ENCODE measurements at regions not wholly inside any gene's neighbourhood (a gene's known extent, or its start where the extent isn't known, plus 50 kb on each side); places are given as distances from the start of the nearest gene placed in this dataset.

DNA sequence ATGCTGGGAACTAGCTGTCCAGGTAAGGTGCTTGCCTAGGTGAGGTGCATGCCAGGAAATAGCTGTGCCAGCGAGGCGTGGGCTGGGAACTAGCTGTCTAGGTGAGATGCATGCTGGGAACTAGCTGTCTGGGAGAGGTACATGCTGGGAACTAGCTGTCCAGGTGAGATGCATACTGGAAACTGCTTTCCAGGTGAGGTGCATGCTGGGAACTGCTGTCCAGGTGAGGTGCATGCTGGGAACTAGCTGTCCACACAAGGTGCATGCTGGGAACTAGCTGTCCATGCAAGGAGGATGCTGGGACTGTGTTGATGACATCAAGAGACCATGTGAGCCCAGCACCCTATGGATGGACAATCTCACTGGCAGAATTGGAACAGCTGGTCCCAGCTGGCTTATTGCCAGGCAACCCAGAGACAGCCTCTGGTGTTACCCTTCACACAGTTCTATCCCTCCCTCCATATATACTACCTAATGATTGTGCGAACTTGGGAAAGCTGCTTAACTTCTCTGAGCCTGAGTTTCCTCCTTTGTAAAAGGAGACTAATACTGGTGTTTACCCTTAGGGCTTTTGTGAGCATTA, 479.9 kb upstream of the RBFOX1 start (continued):
- TF ChIP-seq, protein P1, sequence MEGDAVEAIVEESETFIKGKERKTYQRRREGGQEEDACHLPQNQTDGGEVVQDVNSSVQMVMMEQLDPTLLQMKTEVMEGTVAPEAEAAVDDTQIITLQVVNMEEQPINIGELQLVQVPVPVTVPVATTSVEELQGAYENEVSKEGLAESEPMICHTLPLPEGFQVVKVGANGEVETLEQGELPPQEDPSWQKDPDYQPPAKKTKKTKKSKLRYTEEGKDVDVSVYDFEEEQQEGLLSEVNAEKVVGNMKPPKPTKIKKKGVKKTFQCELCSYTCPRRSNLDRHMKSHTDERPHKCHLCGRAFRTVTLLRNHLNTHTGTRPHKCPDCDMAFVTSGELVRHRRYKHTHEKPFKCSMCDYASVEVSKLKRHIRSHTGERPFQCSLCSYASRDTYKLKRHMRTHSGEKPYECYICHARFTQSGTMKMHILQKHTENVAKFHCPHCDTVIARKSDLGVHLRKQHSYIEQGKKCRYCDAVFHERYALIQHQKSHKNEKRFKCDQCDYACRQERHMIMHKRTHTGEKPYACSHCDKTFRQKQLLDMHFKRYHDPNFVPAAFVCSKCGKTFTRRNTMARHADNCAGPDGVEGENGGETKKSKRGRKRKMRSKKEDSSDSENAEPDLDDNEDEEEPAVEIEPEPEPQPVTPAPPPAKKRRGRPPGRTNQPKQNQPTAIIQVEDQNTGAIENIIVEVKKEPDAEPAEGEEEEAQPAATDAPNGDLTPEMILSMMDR (conservative IDR thresholded peaks at IDR 0.05; ENCODE audit: low read depth in 2 of 2) = no peak
- TF ChIP-seq ZNF114 (CRISPR knock-in tag; IDR thresholded peaks at IDR 0.05) (no peak), STAT1 (IDR thresholded peaks at IDR 0.05; ENCODE audit: unreplicated experiment) (no peak), ETS1 (IDR thresholded peaks at IDR 0.05) (no peak), NANOG (IDR thresholded peaks at IDR 0.05; ENCODE audit: borderline replicate concordance) (no peak), POLR2AphosphoS5 (IDR thresholded peaks at IDR 0.05; ENCODE audit: low read depth) (no peak)

DNA sequence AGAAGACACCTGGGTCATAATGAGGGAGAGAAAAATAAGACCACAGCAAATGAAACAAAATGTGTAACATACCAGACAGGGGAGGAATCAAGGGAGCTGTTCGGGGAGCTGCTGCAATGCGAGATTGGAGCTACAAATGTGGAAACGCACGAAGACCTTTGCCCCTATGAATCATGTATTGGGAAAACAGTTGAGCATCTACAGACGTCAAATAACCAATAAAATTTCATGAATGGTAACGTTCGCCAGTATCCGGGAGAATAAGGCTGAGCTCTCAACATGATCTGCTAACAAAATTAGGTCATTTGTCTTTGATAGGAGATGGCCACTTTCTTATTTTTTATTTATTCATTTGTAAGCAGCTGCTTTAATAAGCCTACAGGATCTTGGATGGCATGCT, 486.2 kb upstream of the RBFOX1 start:
- Mint-ChIP-seq H3K4me1 (no peaks in the 10 kb centered on the region), H3K9me3 (peaks cover 83% of the 10 kb centered on the region), H3K36me3 (ENCODE audit: low read depth) (peaks cover 10% of the 10 kb centered on the region; the same call in 2 of the 3 replicates), H3K27me3 (ENCODE audit: insufficient read depth, low read depth, poor library complexity) (peaks cover 3% of the 10 kb centered on the region), H3K4me3 (no peak overlapping the region), H3K27ac (no peak overlapping the region)
- ATAC-seq (no peak), DNase-seq (ENCODE audit: low spot score) (no peak)
- H3K9me2 ChIP-seq (ENCODE audit: insufficient read depth) = no peaks in the 10 kb centered on the region
- no peak overlapping the region for H2AFZ ChIP-seq
- no peak overlapping the region for H3K4me3 ChIP-seq
- H3K27ac ChIP-seq (ENCODE audit: low read depth) = no peak overlapping the region
- H3K79me2 ChIP-seq (replicated peaks; ENCODE audit: insufficient read depth) = no peaks in the 10 kb centered on the region
- peaks cover 6% of the 10 kb centered on the region; the same call in 1 of the 2 replicates for H3K36me3 ChIP-seq (ENCODE audit: insufficient read depth)
- no peaks in the 10 kb centered on the region for H3F3A ChIP-seq (replicated peaks; ENCODE audit: low read depth)
- H3K4me2 ChIP-seq = no peak overlapping the region
- no peaks in the 10 kb centered on the region for H3K4me1 ChIP-seq (ENCODE audit: insufficient read depth)
- no peaks in the 10 kb centered on the region for H3K27me3 ChIP-seq (ENCODE audit: insufficient read depth)
- H4K20me1 ChIP-seq (replicated peaks; ENCODE audit: insufficient read depth) = no peaks in the 10 kb centered on the region
- TF ChIP-seq ETS1 (IDR thresholded peaks at IDR 0.05) (no peak), CREB1 (CRISPR knock-in tag; IDR thresholded peaks at IDR 0.05; ENCODE audit: low read depth) (no peak)
- TF ChIP-seq, protein P2, sequence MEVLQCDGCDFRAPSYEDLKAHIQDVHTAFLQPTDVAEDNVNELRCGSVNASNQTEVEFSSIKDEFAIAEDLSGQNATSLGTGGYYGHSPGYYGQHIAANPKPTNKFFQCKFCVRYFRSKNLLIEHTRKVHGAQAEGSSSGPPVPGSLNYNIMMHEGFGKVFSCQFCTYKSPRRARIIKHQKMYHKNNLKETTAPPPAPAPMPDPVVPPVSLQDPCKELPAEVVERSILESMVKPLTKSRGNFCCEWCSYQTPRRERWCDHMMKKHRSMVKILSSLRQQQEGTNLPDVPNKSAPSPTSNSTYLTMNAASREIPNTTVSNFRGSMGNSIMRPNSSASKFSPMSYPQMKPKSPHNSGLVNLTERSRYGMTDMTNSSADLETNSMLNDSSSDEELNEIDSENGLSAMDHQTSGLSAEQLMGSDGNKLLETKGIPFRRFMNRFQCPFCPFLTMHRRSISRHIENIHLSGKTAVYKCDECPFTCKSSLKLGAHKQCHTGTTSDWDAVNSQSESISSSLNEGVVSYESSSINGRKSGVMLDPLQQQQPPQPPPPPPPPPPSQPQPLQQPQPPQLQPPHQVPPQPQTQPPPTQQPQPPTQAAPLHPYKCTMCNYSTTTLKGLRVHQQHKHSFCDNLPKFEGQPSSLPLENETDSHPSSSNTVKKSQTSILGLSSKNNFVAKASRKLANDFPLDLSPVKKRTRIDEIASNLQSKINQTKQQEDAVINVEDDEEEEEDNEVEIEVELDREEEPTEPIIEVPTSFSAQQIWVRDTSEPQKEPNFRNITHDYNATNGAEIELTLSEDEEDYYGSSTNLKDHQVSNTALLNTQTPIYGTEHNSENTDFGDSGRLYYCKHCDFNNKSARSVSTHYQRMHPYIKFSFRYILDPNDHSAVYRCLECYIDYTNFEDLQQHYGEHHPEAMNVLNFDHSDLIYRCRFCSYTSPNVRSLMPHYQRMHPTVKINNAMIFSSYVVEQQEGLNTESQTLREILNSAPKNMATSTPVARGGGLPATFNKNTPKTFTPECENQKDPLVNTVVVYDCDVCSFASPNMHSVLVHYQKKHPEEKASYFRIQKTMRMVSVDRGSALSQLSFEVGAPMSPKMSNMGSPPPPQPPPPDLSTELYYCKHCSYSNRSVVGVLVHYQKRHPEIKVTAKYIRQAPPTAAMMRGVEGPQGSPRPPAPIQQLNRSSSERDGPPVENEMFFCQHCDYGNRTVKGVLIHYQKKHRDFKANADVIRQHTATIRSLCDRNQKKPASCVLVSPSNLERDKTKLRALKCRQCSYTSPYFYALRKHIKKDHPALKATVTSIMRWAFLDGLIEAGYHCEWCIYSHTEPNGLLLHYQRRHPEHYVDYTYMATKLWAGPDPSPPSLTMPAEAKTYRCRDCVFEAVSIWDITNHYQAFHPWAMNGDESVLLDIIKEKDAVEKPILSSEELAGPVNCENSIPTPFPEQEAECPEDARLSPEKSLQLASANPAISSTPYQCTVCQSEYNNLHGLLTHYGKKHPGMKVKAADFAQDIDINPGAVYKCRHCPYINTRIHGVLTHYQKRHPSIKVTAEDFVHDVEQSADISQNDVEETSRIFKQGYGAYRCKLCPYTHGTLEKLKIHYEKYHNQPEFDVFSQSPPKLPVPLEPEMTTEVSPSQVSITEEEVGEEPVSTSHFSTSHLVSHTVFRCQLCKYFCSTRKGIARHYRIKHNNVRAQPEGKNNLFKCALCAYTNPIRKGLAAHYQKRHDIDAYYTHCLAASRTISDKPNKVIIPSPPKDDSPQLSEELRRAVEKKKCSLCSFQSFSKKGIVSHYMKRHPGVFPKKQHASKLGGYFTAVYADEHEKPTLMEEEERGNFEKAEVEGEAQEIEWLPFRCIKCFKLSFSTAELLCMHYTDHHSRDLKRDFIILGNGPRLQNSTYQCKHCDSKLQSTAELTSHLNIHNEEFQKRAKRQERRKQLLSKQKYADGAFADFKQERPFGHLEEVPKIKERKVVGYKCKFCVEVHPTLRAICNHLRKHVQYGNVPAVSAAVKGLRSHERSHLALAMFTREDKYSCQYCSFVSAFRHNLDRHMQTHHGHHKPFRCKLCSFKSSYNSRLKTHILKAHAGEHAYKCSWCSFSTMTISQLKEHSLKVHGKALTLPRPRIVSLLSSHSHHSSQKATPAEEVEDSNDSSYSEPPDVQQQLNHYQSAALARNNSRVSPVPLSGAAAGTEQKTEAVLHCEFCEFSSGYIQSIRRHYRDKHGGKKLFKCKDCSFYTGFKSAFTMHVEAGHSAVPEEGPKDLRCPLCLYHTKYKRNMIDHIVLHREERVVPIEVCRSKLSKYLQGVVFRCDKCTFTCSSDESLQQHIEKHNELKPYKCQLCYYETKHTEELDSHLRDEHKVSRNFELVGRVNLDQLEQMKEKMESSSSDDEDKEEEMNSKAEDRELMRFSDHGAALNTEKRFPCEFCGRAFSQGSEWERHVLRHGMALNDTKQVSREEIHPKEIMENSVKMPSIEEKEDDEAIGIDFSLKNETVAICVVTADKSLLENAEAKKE (CRISPR knock-in tag; IDR thresholded peaks at IDR 0.05) = no peak
- TF ChIP-seq, protein P1 (conservative IDR thresholded peaks at IDR 0.05; ENCODE audit: low read depth in 2 of 2) = no peak
